H1 (cell line): ENCODE measurements at regions not wholly inside any gene's neighbourhood (a gene's known extent, or its start where the extent isn't known, plus 50 kb on each side); places are given as distances from the start of the nearest gene placed in this dataset.

Experiments used
- CTCF ChIA-PET: fragments of 300-600 bp; sonication (Branson Sonifier 250); formaldehyde crosslinking; loops from one replicate; lab custom pipeline; 2021; ENCODE audit not compliant: partially characterized antibody; lab: Charles Lee
- POLR2A ChIA-PET: fragments of 300-600 bp; sonication (Branson Sonifier 250); formaldehyde crosslinking; loops from one replicate; lab custom pipeline; 2021; ENCODE audit warnings: inconsistent platforms; ENCODE audit not compliant: partially characterized antibody; lab: Charles Lee
- DNase-seq, 2 experiments: peaks; one replicate each; pipeline versions ENCODE4 v3.0.0 to v3.0.0-alpha.2; 2010 to 2022; ENCODE audit warnings: low spot score in 2 of 2, low read depth in 1 of 2, mixed read lengths in 1 of 2
- FAIRE-seq: peaks from 2 replicates; lab custom pipeline; 2011; peaks lifted over from hg19 to GRCh38; lab: Jason Lieb, UNC
- H2AFZ ChIP-seq: 2 replicates; pipeline ENCODE4 v1.8.1; 2012; ENCODE audit warnings: low read length, inconsistent platforms
- H2AK5ac ChIP-seq: 2 replicates; pipeline ENCODE4 v1.6.1; 2013; ENCODE audit warnings: low read depth, low read length
- H2BK120ac ChIP-seq: replicated peaks from 2 replicates; pipeline ENCODE3; 2013; ENCODE audit warnings: low read depth, low read length, inconsistent platforms
- H2BK12ac ChIP-seq: 2 replicates; pipeline ENCODE4 v1.6.1; 2013; ENCODE audit warnings: low read depth, low read length
- H2BK15ac ChIP-seq: 2 replicates; pipeline ENCODE4 v1.6.1; 2013; ENCODE audit warnings: low read length
- H2BK20ac ChIP-seq: 2 replicates; pipeline ENCODE4 v1.6.1; 2013; ENCODE audit warnings: low read length
- H2BK5ac ChIP-seq: 2 replicates; pipeline ENCODE4 v1.6.1; 2013; ENCODE audit warnings: low read depth, low read length
- H3K14ac ChIP-seq: 2 replicates; pipeline ENCODE4 v1.6.1; 2013; ENCODE audit warnings: inconsistent platforms; ENCODE audit not compliant: insufficient read length
- H3K18ac ChIP-seq: 2 replicates; pipeline ENCODE4 v1.6.1; 2013; ENCODE audit warnings: low read length; ENCODE audit errors: extremely low read depth
- H3K23ac ChIP-seq: 2 replicates; pipeline ENCODE4 v1.6.1; 2013; ENCODE audit warnings: inconsistent platforms; ENCODE audit not compliant: insufficient read length
- H3K23me2 ChIP-seq: 2 replicates; pipeline ENCODE4 v1.6.1; 2013; ENCODE audit warnings: low read depth, low read length
- H3K27ac ChIP-seq: 2 replicates; pipeline ENCODE4 v1.6.1; 2011; ENCODE audit warnings: low read depth, low read length, inconsistent platforms
- H3K27me3 ChIP-seq, 4 experiments: replicated peaks in 1 of 4; 1 replicate in 1 of 4; 2 replicates in 3 of 4; pipeline versions ENCODE4 v1.6.1 to v1.8.1; 2011 to 2013; ENCODE audit warnings: low read length in 3 of 4, mild to moderate bottlenecking in 3 of 4, inconsistent platforms in 2 of 4, mixed read lengths in 2 of 4, moderate library complexity in 1 of 4; ENCODE audit not compliant: control insufficient read depth in 3 of 4, insufficient read depth in 3 of 4; ENCODE audit errors: extremely low read depth in 1 of 4
- H3K36me3 ChIP-seq, 4 experiments: 2 replicates each; pipeline versions ENCODE4 v1.6.1 to v1.8.1; 2011 to 2013; ENCODE audit warnings: mild to moderate bottlenecking in 4 of 4, low read length in 3 of 4, moderate library complexity in 2 of 4, control low read depth in 1 of 4, inconsistent platforms in 1 of 4; ENCODE audit not compliant: insufficient read depth in 4 of 4, control insufficient read depth in 2 of 4
- H3K4ac ChIP-seq: replicated peaks from 2 replicates; pipeline ENCODE3; 2013; ENCODE audit warnings: low read length, low read depth, mixed read lengths, inconsistent platforms; ENCODE audit not compliant: insufficient read length
- H3K4me1 ChIP-seq, 4 experiments: replicated peaks in 1 of 4; 1 replicate in 1 of 4; 2 replicates in 3 of 4; pipeline versions ENCODE4 v1.6.1 to v1.8.1; 2011 to 2013; ENCODE audit warnings: low read length in 3 of 4, inconsistent platforms in 2 of 4, mixed read lengths in 1 of 4; ENCODE audit not compliant: insufficient read depth in 4 of 4, control insufficient read depth in 3 of 4
- H3K4me2 ChIP-seq, 2 experiments: 2 replicates each; pipeline versions ENCODE4 v1.6.1 to v1.8.1; 2011 to 2013; ENCODE audit warnings: low read depth in 2 of 2, low read length in 2 of 2, control low read depth in 1 of 2, inconsistent platforms in 1 of 2, mild to moderate bottlenecking in 1 of 2; ENCODE audit not compliant: insufficient read depth in 1 of 2
- H3K4me3 ChIP-seq, 4 experiments: fragments of 200-600, 300-600 bp in 1 of 4; sonication (generic), shearing (Covaris generic), sonication (Bioruptor Twin) in 1 of 4; 2 replicates each; pipeline versions ENCODE4 v1.5.1 to v1.8.1; 2011 to 2016; ENCODE audit warnings: low read length in 4 of 4, low read depth in 3 of 4, control low read depth in 2 of 4, inconsistent platforms in 2 of 4, mild to moderate bottlenecking in 2 of 4, mixed read lengths in 1 of 4, moderate library complexity in 1 of 4; ENCODE audit not compliant: insufficient read depth in 2 of 4; ENCODE audit errors: extremely low read depth in 1 of 4
- H3K56ac ChIP-seq: replicated peaks from 2 replicates; pipeline ENCODE3; 2013; ENCODE audit warnings: low read depth, mild to moderate bottlenecking, mixed read lengths, low read length, inconsistent platforms; ENCODE audit not compliant: insufficient read length
- H3K79me1 ChIP-seq: 2 replicates; pipeline ENCODE4 v1.6.1; 2013; ENCODE audit warnings: low read depth, low read length, control low read depth
- H3K79me2 ChIP-seq, 2 experiments: 2 replicates each; pipeline versions ENCODE4 v1.6.1 to v1.8.1; 2012 to 2013; ENCODE audit warnings: low read length in 2 of 2, mild to moderate bottlenecking in 2 of 2, inconsistent platforms in 1 of 2; ENCODE audit not compliant: insufficient read depth in 2 of 2, control insufficient read depth in 1 of 2
- H3K9ac ChIP-seq, 4 experiments: replicated peaks in 1 of 4; 1 replicate in 1 of 4; 2 replicates in 3 of 4; pipeline versions ENCODE4 v1.6.1 to v1.8.1; 2011 to 2013; ENCODE audit warnings: low read depth in 3 of 4, low read length in 3 of 4, control low read depth in 2 of 4, mild to moderate bottlenecking in 2 of 4, moderate library complexity in 2 of 4, inconsistent platforms in 1 of 4; ENCODE audit errors: extremely low read depth in 1 of 4
- H3K9me3 ChIP-seq, 2 experiments: 2 replicates each; pipeline versions ENCODE4 v1.6.1 to v1.8.1; 2012 to 2013; ENCODE audit warnings: mild to moderate bottlenecking in 2 of 2, moderate library complexity in 2 of 2, control low read depth in 1 of 2, inconsistent platforms in 1 of 2, low read depth in 1 of 2, low read length in 1 of 2, mixed read lengths in 1 of 2; ENCODE audit not compliant: insufficient read depth in 2 of 2
- H4K20me1 ChIP-seq, 2 experiments: replicated peaks in 1 of 2; 2 replicates each; pipeline versions ENCODE3 to v1.8.1; 2011 to 2013; ENCODE audit warnings: inconsistent platforms in 2 of 2, low read length in 2 of 2, mild to moderate bottlenecking in 1 of 2; ENCODE audit not compliant: insufficient read depth in 2 of 2, control insufficient read depth in 1 of 2
- H4K5ac ChIP-seq: 2 replicates; pipeline ENCODE4 v1.6.1; 2013; ENCODE audit warnings: low read length, low read depth, mixed read lengths, inconsistent platforms; ENCODE audit not compliant: insufficient read length
- H4K8ac ChIP-seq: 2 replicates; pipeline ENCODE4 v1.8.0; 2013; ENCODE audit warnings: mild to moderate bottlenecking, moderate library complexity, low read length, inconsistent platforms; ENCODE audit not compliant: insufficient read depth; ENCODE audit errors: extremely low read depth
- H4K91ac ChIP-seq: replicated peaks from 2 replicates; pipeline ENCODE3; 2013; ENCODE audit warnings: low read length, mixed read lengths, inconsistent platforms; ENCODE audit not compliant: insufficient read length
- CTCF ChIP-seq, 3 experiments: IDR thresholded peaks; 1 replicate in 2 of 3; 2 replicates in 1 of 3; pipeline versions ENCODE4 v1.5.1 to v1.6.1; 2011; ENCODE audit warnings: low read length in 3 of 3, mild to moderate bottlenecking in 3 of 3, inconsistent platforms in 2 of 3, low read depth in 1 of 3, moderate library complexity in 1 of 3; ENCODE audit not compliant: insufficient read depth in 1 of 3; ENCODE audit errors: control extremely low read depth in 1 of 3
- E2F6 ChIP-seq: IDR thresholded peaks from 2 replicates; pipeline ENCODE4 v1.6.1; 2012; ENCODE audit warnings: inconsistent platforms
- HDAC6 ChIP-seq: IDR thresholded peaks from one replicate; pipeline ENCODE4 v1.7.1; 2012; ENCODE audit warnings: low read depth, mild to moderate bottlenecking, inconsistent platforms, low read length, moderate library complexity
- RAD21 ChIP-seq, 2 experiments: IDR thresholded peaks in 1 of 2; conservative IDR thresholded peaks in 1 of 2; 2 replicates each; pipeline ENCODE4 v1.6.1; 2011; ENCODE audit warnings: low read depth in 2 of 2, low read length in 2 of 2, improper control_type of control experiment in 1 of 2, inconsistent platforms in 1 of 2, mild to moderate bottlenecking in 1 of 2, moderate library complexity in 1 of 2
- RBBP5 ChIP-seq: IDR thresholded peaks from 2 replicates; pipeline ENCODE4 v1.7.1; 2012; ENCODE audit warnings: low read depth, mild to moderate bottlenecking, inconsistent platforms, low read length, moderate library complexity, borderline replicate concordance
- SIN3A ChIP-seq, 2 experiments: IDR thresholded peaks in 1 of 2; conservative IDR thresholded peaks in 1 of 2; 2 replicates each; pipeline ENCODE4 v1.6.1; 2011 to 2012; ENCODE audit warnings: low read length in 2 of 2, improper control_type of control experiment in 1 of 2, low read depth in 1 of 2, mild to moderate bottlenecking in 1 of 2
- WGBS, 2 experiments: shearing (Covaris generic) in 1 of 2; methylation state at CpG; one replicate each; pipeline versions ENCODE4 v1.1.6 to v1.1.7; 2013 to 2015; ENCODE audit warnings: low lambda C conversion rate in 2 of 2, mixed read lengths in 2 of 2, inconsistent platforms in 1 of 2, low coverage in 1 of 2, missing lambda C conversion rate in 1 of 2; ENCODE audit not compliant: insufficient replicate concordance in 2 of 2, insufficient coverage in 1 of 2, insufficient read length in 1 of 2; ENCODE audit errors: extremely low coverage in 1 of 2, missing lambda C conversion rate in 1 of 2; 5-methylcytosine and 5-hydroxymethylcytosine counted together

- no peak overlapping the region for H2BK12ac ChIP-seq
- no peak overlapping the region for H3K56ac ChIP-seq
- no peak overlapping the region for H3K18ac ChIP-seq
- no peak overlapping the region for H3K14ac ChIP-seq
- ChIA-PET POLR2A (interaction anchor here (0.6 kb wide), 1 partner anchor 267 kb away, joined by 3 read pairs; no protein-coding TSS in a partner anchor), CTCF (interaction anchor here (0.6 to 5.9 kb wide), 29 partner anchors 11 to 1496 kb away, joined by 3 to 58 read pairs (median 4); no protein-coding TSS in a partner anchor)
- no peak overlapping the region for H2AK5ac ChIP-seq
- 33% methylated on average over 4 of the region's 4 CpGs; no CpG with 5 or more reads in 1 of the 2 experiments for WGBS, 2 experiments
- no peak overlapping the region for H3K27ac ChIP-seq
- H3K4ac ChIP-seq, result no peak overlapping the region
- DNase-seq (no peak), FAIRE-seq (no peak)
- H3K9ac ChIP-seq, result no peak overlapping the region
- no peak overlapping the region for H2BK20ac ChIP-seq
- no peaks in the 10 kb centered on the region for H3K27me3 ChIP-seq
- no peaks in the 10 kb centered on the region for H3K79me2 ChIP-seq
- no peaks in the 10 kb centered on the region for H3K36me3 ChIP-seq
- H2AFZ ChIP-seq, result peak overlapping the region; percentile 96
- H2BK120ac ChIP-seq, result no peak overlapping the region
- no peak overlapping the region for H4K8ac ChIP-seq
- no peak overlapping the region for H4K91ac ChIP-seq
- peaks cover 6% of the 10 kb centered on the region; the same call in 1 of the 2 replicates for H3K23me2 ChIP-seq
- H3K79me1 ChIP-seq, result no peaks in the 10 kb centered on the region
- 0 out of 7 replicates have a peak, but pooled peaks cover 0 to 2% (median 0%) of the 10 kb centered on the region in 4 experiments for H3K4me1 ChIP-seq
- H3K23ac ChIP-seq, result no peak overlapping the region
- H4K5ac ChIP-seq, result no peak overlapping the region
- H3K4me2 ChIP-seq, result no peak overlapping the region; a peak in 1 of 4 replicates
- H3K9me3 ChIP-seq, result no peaks in the 10 kb centered on the region
- no peak overlapping the region for H2BK5ac ChIP-seq
- no peak overlapping the region for H2BK15ac ChIP-seq
- no peak overlapping the region for H3K4me3 ChIP-seq
- TF ChIP-seq HDAC6 (no peak), CTCF (IDR thresholded peaks at IDR 0.05; ENCODE audit: control extremely low read depth in 1 of 3, insufficient read depth in 1 of 3, low read depth in 1 of 3, low read length in 3 of 3) (peak in 2 of 3 experiments; percentile 33 to 51; a peak in 2 of 4 replicates), RBBP5 (no peak), RAD21 (IDR thresholded peaks at IDR 0.05 in 1 of 2, conservative IDR thresholded peaks at IDR 0.05 in 1 of 2; ENCODE audit: low read depth in 2 of 2, low read length in 2 of 2) (peak; percentile 77 to 80), SIN3A (conservative IDR thresholded peaks at IDR 0.05 in 1 of 2, IDR thresholded peaks at IDR 0.05 in 1 of 2; ENCODE audit: low read depth in 1 of 2, low read length in 2 of 2) (no peak), E2F6 (no peak)
- peaks cover 0 to 2% of the 10 kb centered on the region in 2 experiments for H4K20me1 ChIP-seq
Measured at GRCh38 chr13:34076943-34077703, 259.2 kb downstream of the RFC3 start.
